ENCODE measurements at regions not wholly inside any gene's neighbourhood (a gene's known extent, or its start where the extent isn't known, plus 50 kb on each side); places are given as distances from the start of the nearest gene placed in this dataset.
A peak's percentile ranks its signal among the peaks of the same experiment; 100 is the strongest.

- intact Hi-C loops (cut with micrococcal nuclease; ENCODE audit: unreplicated experiment) = loop anchor here (2.0 to 10.0 kb wide), 4 partner anchors 114 to 314 kb away; partner anchors contain the start of gene ARL4A
- H3K36me3 Mint-ChIP-seq (ENCODE audit: insufficient read depth, unreplicated experiment) = peaks cover 9% of the 10 kb centered on the region
- TF ChIP-seq CTCF (IDR thresholded peaks at IDR 0.05; ENCODE audit: unreplicated experiment) = no peak
These were observed 113.1 kb downstream of the ARL4A start for GRCh38 chr7:12800486-12800885.

GRCh38 chr7:12801107-12801506 is 113.7 kb downstream of the ARL4A start:
- peak; percentile 89 for DNase-seq
- Mint-ChIP-seq H3K4me3 (ENCODE audit: low read depth, unreplicated experiment) (peak overlapping the region; percentile 56), H3K4me1 (ENCODE audit: low read depth, unreplicated experiment) (peaks cover 43% of the 10 kb centered on the region), H3K27me3 (ENCODE audit: unreplicated experiment) (no peaks in the 10 kb centered on the region), H3K27ac (ENCODE audit: unreplicated experiment) (peak overlapping the region; percentile 92), H3K9me3 (ENCODE audit: low read depth, unreplicated experiment) (no peaks in the 10 kb centered on the region), H3K36me3 (ENCODE audit: insufficient read depth, unreplicated experiment) (peaks cover 9% of the 10 kb centered on the region)
- CTCF ChIA-PET = interaction anchor here (1.9 kb wide), 1 partner anchor 114 kb away, joined by 7 read pairs; the partner anchor contains the start of gene ARL4A
- BruUV-seq (replicated peaks) = no TSS peak
- intact Hi-C loops (cut with micrococcal nuclease; ENCODE audit: unreplicated experiment) = loop anchor here (2.0 to 10.0 kb wide), 4 partner anchors 114 to 314 kb away; partner anchors contain the start of gene ARL4A
- TF ChIP-seq CTCF (IDR thresholded peaks at IDR 0.05; ENCODE audit: unreplicated experiment) = no peak

More at GRCh38 chr7:12800486-12800885, 113.1 kb downstream of the ARL4A start:
- H3K9me3 Mint-ChIP-seq (ENCODE audit: low read depth, unreplicated experiment) = no peaks in the 10 kb centered on the region
- no peaks in the 10 kb centered on the region for H3K27me3 Mint-ChIP-seq (ENCODE audit: unreplicated experiment)
- peak overlapping the region; percentile 56 for H3K4me3 Mint-ChIP-seq (ENCODE audit: low read depth, unreplicated experiment)
- no peak for DNase-seq
- H3K27ac Mint-ChIP-seq (ENCODE audit: unreplicated experiment) = peak overlapping the region; percentile 92
- BruUV-seq (replicated peaks) = no TSS peak
- CTCF ChIA-PET = interaction anchor here (0.9 to 1.9 kb wide), 2 partner anchors 30 to 113 kb away, joined by 3 to 7 read pairs; partner anchors contain the start of gene ARL4A
- H3K4me1 Mint-ChIP-seq (ENCODE audit: low read depth, unreplicated experiment) = peaks cover 39% of the 10 kb centered on the region

GRCh38 chr7:12802070-12802469 is 114.6 kb downstream of the ARL4A start:
- Mint-ChIP-seq H3K27ac (ENCODE audit: unreplicated experiment) (peak overlapping the region; percentile 92), H3K4me3 (ENCODE audit: low read depth, unreplicated experiment) (peak overlapping the region; percentile 56), H3K9me3 (ENCODE audit: low read depth, unreplicated experiment) (no peaks in the 10 kb centered on the region), H3K36me3 (ENCODE audit: insufficient read depth, unreplicated experiment) (peaks cover 9% of the 10 kb centered on the region), H3K4me1 (ENCODE audit: low read depth, unreplicated experiment) (peaks cover 43% of the 10 kb centered on the region), H3K27me3 (ENCODE audit: unreplicated experiment) (no peaks in the 10 kb centered on the region)
- intact Hi-C loops (cut with micrococcal nuclease; ENCODE audit: unreplicated experiment) = loop anchor here (5.0 to 10.0 kb wide), 3 partner anchors 140 to 313 kb away; no protein-coding TSS in a partner anchor
- no peak for TF ChIP-seq CTCF (IDR thresholded peaks at IDR 0.05; ENCODE audit: unreplicated experiment)
- DNase-seq = peak; percentile 18
- BruUV-seq (replicated peaks) = no TSS peak
- CTCF ChIA-PET = interaction anchor here (0.5 to 1.9 kb wide), 2 partner anchors 52 to 115 kb away, joined by 3 to 7 read pairs; partner anchors contain the start of gene ARL4A

- TF ChIP-seq CTCF (IDR thresholded peaks at IDR 0.05; ENCODE audit: unreplicated experiment) = no peak
- Mint-ChIP-seq H3K4me3 (ENCODE audit: low read depth, unreplicated experiment) (no peak overlapping the region), H3K9me3 (ENCODE audit: low read depth, unreplicated experiment) (no peaks in the 10 kb centered on the region), H3K4me1 (ENCODE audit: low read depth, unreplicated experiment) (peaks cover 43% of the 10 kb centered on the region), H3K27me3 (ENCODE audit: unreplicated experiment) (no peaks in the 10 kb centered on the region), H3K36me3 (ENCODE audit: insufficient read depth, unreplicated experiment) (peaks cover 9% of the 10 kb centered on the region), H3K27ac (ENCODE audit: unreplicated experiment) (no peak overlapping the region)
- intact Hi-C loops (cut with micrococcal nuclease; ENCODE audit: unreplicated experiment) = loop anchor here (5.0 to 10.0 kb wide), 3 partner anchors 139 to 311 kb away; no protein-coding TSS in a partner anchor
- no peak for DNase-seq
- CTCF ChIA-PET = no interaction called here
- BruUV-seq (replicated peaks) = no TSS peak
These were observed 116.1 kb downstream of the ARL4A start for GRCh38 chr7:12803542-12803941.
